MM.1S (cell line): ENCODE measurements at regions not wholly inside any gene's neighbourhood (a gene's known extent, or its start where the extent isn't known, plus 50 kb on each side); places are given as distances from the start of the nearest gene placed in this dataset.

Experiments
- DNase-seq: peaks from one replicate; pipeline ENCODE4 v3.0.0-alpha.2; 2015
- H2AFZ ChIP-seq: fragments of 300-600 bp; sonication (generic); 2 replicates; pipeline ENCODE4 v1.6.0; 2016; ENCODE audit warnings: antibody characterized with exemption, low read length
- H3F3A ChIP-seq: fragments of 300-600 bp; sonication (generic); 2 replicates; pipeline ENCODE4 v1.6.1; 2016; ENCODE audit warnings: mild to moderate bottlenecking, antibody characterized with exemption, low read length, moderate library complexity, mixed read lengths; ENCODE audit not compliant: insufficient read depth
- H3K27ac ChIP-seq: fragments of 300-600 bp; sonication (generic); 2 replicates; pipeline ENCODE4 v1.5.1; 2016; ENCODE audit warnings: mild to moderate bottlenecking, low read length
- H3K27me3 ChIP-seq: fragments of 300-600 bp; sonication (generic); replicated peaks from 2 replicates; pipeline ENCODE4 v1.6.0; 2016; ENCODE audit warnings: low read length; ENCODE audit not compliant: insufficient read depth
- H3K36me3 ChIP-seq: fragments of 300-600 bp; sonication (generic); replicated peaks from 2 replicates; pipeline ENCODE4 v1.6.1; 2016; ENCODE audit warnings: mild to moderate bottlenecking, low read length, mixed read lengths; ENCODE audit not compliant: insufficient read depth
- H3K4me1 ChIP-seq: fragments of 300-600 bp; sonication (generic); 2 replicates; pipeline ENCODE4 v1.6.1; 2016; ENCODE audit warnings: low read length, mixed read lengths
- H3K4me2 ChIP-seq: fragments of 300-600 bp; sonication (generic); 2 replicates; pipeline ENCODE4 v1.6.0; 2016; ENCODE audit warnings: low read depth, low read length
- H3K4me3 ChIP-seq: fragments of 300-600 bp; sonication (generic); 2 replicates; pipeline ENCODE4 v1.5.1; 2016; ENCODE audit warnings: low read length, mixed read lengths
- H3K79me2 ChIP-seq: fragments of 300-600 bp; sonication (generic); 2 replicates; pipeline ENCODE4 v1.6.1; 2016; ENCODE audit warnings: mixed run types, low read length, mixed read lengths
- H3K9ac ChIP-seq: fragments of 300-600 bp; sonication (generic); 2 replicates; pipeline ENCODE4 v1.6.1; 2016; ENCODE audit warnings: low read length, mixed read lengths
- H3K9me2 ChIP-seq: fragments of 300-600 bp; sonication (generic); replicated peaks from 2 replicates; pipeline ENCODE4 v1.6.1; 2016; ENCODE audit warnings: mild to moderate bottlenecking, low read length, mixed read lengths; ENCODE audit not compliant: insufficient read depth
- H3K9me3 ChIP-seq: fragments of 300-600 bp; sonication (generic); replicated peaks from 2 replicates; pipeline ENCODE4 v1.6.1; 2016; ENCODE audit warnings: mild to moderate bottlenecking, low read length, mixed read lengths; ENCODE audit not compliant: insufficient read depth
- H4K20me1 ChIP-seq: fragments of 300-600 bp; sonication (generic); 2 replicates; pipeline ENCODE4 v1.6.1; 2016; ENCODE audit warnings: mild to moderate bottlenecking, low read length, moderate library complexity, mixed read lengths; ENCODE audit not compliant: insufficient read depth
- CTCF ChIP-seq: fragments of 300-600 bp; sonication (generic); IDR thresholded peaks from 2 replicates; pipeline ENCODE4 v1.5.1; 2016; ENCODE audit warnings: antibody characterized with exemption, low read length, mixed read lengths
- EZH2 ChIP-seq: fragments of 300-600 bp; sonication (generic); optimal IDR thresholded peaks from 2 replicates; pipeline ENCODE3; 2017; ENCODE audit warnings: low read depth, mild to moderate bottlenecking, antibody characterized with exemption, low read length, mixed read lengths
- EZH2phosphoT487 ChIP-seq: fragments of 300-600 bp; sonication (generic); IDR thresholded peaks from 2 replicates; pipeline ENCODE4 v1.6.1; 2018; ENCODE audit warnings: antibody characterized with exemption, low read length

GRCh38 chr13:106688940-106689339, 121.0 kb upstream of the ARGLU1 start:
- Histone ChIP-seq H4K20me1 (no peaks in the 10 kb centered on the region), H3K9me2 (no peaks in the 10 kb centered on the region), H3K4me1 (no peaks in the 10 kb centered on the region), H3K4me2 (no peak overlapping the region), H3K27ac (no peak overlapping the region), H2AFZ (no peak overlapping the region), H3K36me3 (no peaks in the 10 kb centered on the region), H3K27me3 (no peaks in the 10 kb centered on the region), H3K9me3 (no peaks in the 10 kb centered on the region), H3F3A (no peaks in the 10 kb centered on the region), H3K9ac (no peak overlapping the region), H3K79me2 (no peaks in the 10 kb centered on the region), H3K4me3 (no peak overlapping the region)
- DNase-seq = no peak
- no peak for TF ChIP-seq EZH2phosphoT487
- TF ChIP-seq CTCF = no peak
- TF ChIP-seq EZH2 = no peak

GRCh38 chr13:106686163-106686562, 118.2 kb upstream of the ARGLU1 start:
- H4K20me1 ChIP-seq = no peaks in the 10 kb centered on the region
- H3K36me3 ChIP-seq = no peaks in the 10 kb centered on the region
- H3K9me3 ChIP-seq = no peaks in the 10 kb centered on the region
- H3K4me1 ChIP-seq = no peaks in the 10 kb centered on the region
- H3K79me2 ChIP-seq = no peaks in the 10 kb centered on the region
- no peaks in the 10 kb centered on the region for H3K27me3 ChIP-seq
- H3F3A ChIP-seq = no peaks in the 10 kb centered on the region
- no peak for TF ChIP-seq CTCF
- TF ChIP-seq EZH2 = no peak
- no peak for TF ChIP-seq EZH2phosphoT487
- H2AFZ ChIP-seq = no peak overlapping the region
- no peak for DNase-seq
- H3K4me3 ChIP-seq = no peak overlapping the region
- no peak overlapping the region for H3K4me2 ChIP-seq
- H3K9ac ChIP-seq = no peak overlapping the region
- H3K27ac ChIP-seq = no peak overlapping the region
- H3K9me2 ChIP-seq = no peaks in the 10 kb centered on the region

- Histone ChIP-seq H3K4me3 (no peak overlapping the region), H3K9me2 (no peaks in the 10 kb centered on the region), H3K4me1 (no peaks in the 10 kb centered on the region), H3K4me2 (no peak overlapping the region), H3K27me3 (no peaks in the 10 kb centered on the region), H3K27ac (no peak overlapping the region), H3F3A (no peaks in the 10 kb centered on the region), H3K36me3 (no peaks in the 10 kb centered on the region), H3K9me3 (no peaks in the 10 kb centered on the region), H2AFZ (no peak overlapping the region), H3K9ac (no peak overlapping the region), H4K20me1 (no peaks in the 10 kb centered on the region), H3K79me2 (no peaks in the 10 kb centered on the region)
- TF ChIP-seq EZH2 (no peak), CTCF (no peak), EZH2phosphoT487 (no peak)
- no peak for DNase-seq
Observed at GRCh38 chr13:106685143-106685542, 117.2 kb upstream of the ARGLU1 start.
